ENCODE measurements at regions not wholly inside any gene's neighbourhood (a gene's known extent, or its start where the extent isn't known, plus 50 kb on each side); places are given as distances from the start of the nearest gene placed in this dataset.

- TF ChIP-seq MAFK (IDR thresholded peaks at IDR 0.05; ENCODE audit: low read depth, low read length), result no peak
- TF ChIP-seq CTCF (IDR thresholded peaks at IDR 0.05; ENCODE audit: control extremely low read depth in 1 of 3, insufficient read depth in 1 of 3, low read depth in 1 of 3, low read length in 3 of 3), result no peak
- TF ChIP-seq GTF2F1 (IDR thresholded peaks at IDR 0.05; ENCODE audit: borderline replicate concordance, low read depth, low read length), result no peak
- no peak for TF ChIP-seq EZH2 (IDR thresholded peaks at IDR 0.05; ENCODE audit: low read depth, low read length, severe bottlenecking)
- no peak for TF ChIP-seq ATF2 (IDR thresholded peaks at IDR 0.05; ENCODE audit: low read length)
- TF ChIP-seq EP300 (IDR thresholded peaks at IDR 0.05; ENCODE audit: borderline replicate concordance in 1 of 2, low read depth in 2 of 2, low read length in 2 of 2), result no peak
- TF ChIP-seq TCF12 (IDR thresholded peaks at IDR 0.05; ENCODE audit: low read depth, low read length), result no peak
- no peak for TF ChIP-seq BRCA1 (IDR thresholded peaks at IDR 0.05; ENCODE audit: low read depth, low read length)
- no peak for TF ChIP-seq FOSL1 (IDR thresholded peaks at IDR 0.05; ENCODE audit: insufficient read depth, low read depth, low read length)
- TF ChIP-seq POLR2AphosphoS5 (IDR thresholded peaks at IDR 0.05; ENCODE audit: low read depth, low read length), result no peak
- no peak for TF ChIP-seq SAP30 (IDR thresholded peaks at IDR 0.05; ENCODE audit: insufficient read depth, insufficient replicate concordance, low read length)
- TF ChIP-seq POLR2A (IDR thresholded peaks at IDR 0.05; ENCODE audit: control extremely low read depth in 1 of 2, low read depth in 2 of 2, low read length in 2 of 2), result no peak
Measured at GRCh38 chr5:152474961-152475360, 69.9 kb upstream of the NMUR2 start.
